Small intestine (tissue), 7 donors: ENCODE measurements at regions not wholly inside any gene's neighbourhood (a gene's known extent, or its start where the extent isn't known, plus 50 kb on each side); places are given as distances from the start of the nearest gene placed in this dataset.

Experiments
- DNase-seq, 2 donors: peaks; one replicate each; pipeline versions ENCODE4 v3.0.0 to v3.0.0-alpha.2; 2013
- FAIRE-seq: peaks from 2 replicates; lab custom pipeline; 2012; peaks lifted over from hg19 to GRCh38; lab: Jason Lieb, UNC
- H3K27ac ChIP-seq, 3 donors: one replicate each; pipeline ENCODE4 v1.5.1; 2013; ENCODE audit warnings: low read length in 2 of 3, mild to moderate bottlenecking in 2 of 3, control low read depth in 1 of 3, inconsistent platforms in 1 of 3, low read depth in 1 of 3, moderate library complexity in 1 of 3
- H3K27me3 ChIP-seq, 3 donors: one replicate each; pipeline ENCODE4 v1.6.1; 2013; ENCODE audit warnings: low read length in 3 of 3, inconsistent platforms in 1 of 3; ENCODE audit not compliant: control insufficient read depth in 3 of 3, insufficient read depth in 3 of 3
- H3K36me3 ChIP-seq, 3 donors: one replicate each; pipeline ENCODE4 v1.6.1; 2013; ENCODE audit warnings: low read length in 3 of 3, inconsistent platforms in 1 of 3, low read depth in 1 of 3, mild to moderate bottlenecking in 1 of 3, moderate library complexity in 1 of 3; ENCODE audit not compliant: control insufficient read depth in 3 of 3, insufficient read depth in 2 of 3
- H3K4me1 ChIP-seq, 3 donors: one replicate each; pipeline ENCODE4 v1.6.1; 2013; ENCODE audit warnings: low read length in 2 of 3, inconsistent platforms in 1 of 3, low read depth in 1 of 3, mild to moderate bottlenecking in 1 of 3, moderate library complexity in 1 of 3; ENCODE audit not compliant: control insufficient read depth in 3 of 3, insufficient read depth in 2 of 3
- H3K4me3 ChIP-seq, 3 donors: one replicate each; pipeline ENCODE4 v1.5.1; 2013; ENCODE audit warnings: low read length in 3 of 3, control low read depth in 1 of 3, inconsistent platforms in 1 of 3, low read depth in 1 of 3, mild to moderate bottlenecking in 1 of 3, moderate library complexity in 1 of 3
- H3K9me3 ChIP-seq, 2 donors: one replicate each; pipeline ENCODE4 v1.6.1; 2013; ENCODE audit warnings: low read depth in 1 of 2, low read length in 1 of 2; ENCODE audit not compliant: control insufficient read depth in 2 of 2, insufficient read depth in 1 of 2
- WGBS, 3 donors: extraction: QIAGEN DNeasy Blood & Tissue Kit; methylation state at CpG; one replicate each; pipeline ENCODE4 v1.1.7; 2013; 5-methylcytosine and 5-hydroxymethylcytosine counted together
- donor health status: healthy with polysubstance abuse.
- donor health status: control.
- donor health status: control.
- donor health status: Bipolar disorder and iron deficiency.
- donor health status: healthy.

DNA sequence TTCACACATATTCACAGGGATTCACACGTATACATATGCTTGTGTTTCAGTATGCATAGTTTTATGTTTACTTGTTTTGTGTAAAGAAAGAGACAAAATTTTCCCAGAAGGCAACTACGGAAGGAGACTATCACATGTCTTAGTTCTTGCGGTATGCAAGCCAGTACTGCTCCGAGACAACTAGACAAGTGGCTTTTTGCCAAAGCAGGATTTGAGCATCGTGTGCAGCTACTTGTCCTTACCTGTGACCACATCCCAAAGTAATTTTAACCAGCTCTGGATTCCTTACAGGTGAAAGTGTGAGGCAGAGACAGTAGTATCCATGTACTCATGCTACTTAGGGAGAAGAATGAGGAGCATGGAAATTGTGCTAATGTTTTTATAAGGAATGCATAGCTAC lies 591.4 kb upstream of the NR2F2 start:
- 65 to 74% (median 73%) methylated on average over 5 of the region's 5 CpGs for WGBS, 3 donors

DNA sequence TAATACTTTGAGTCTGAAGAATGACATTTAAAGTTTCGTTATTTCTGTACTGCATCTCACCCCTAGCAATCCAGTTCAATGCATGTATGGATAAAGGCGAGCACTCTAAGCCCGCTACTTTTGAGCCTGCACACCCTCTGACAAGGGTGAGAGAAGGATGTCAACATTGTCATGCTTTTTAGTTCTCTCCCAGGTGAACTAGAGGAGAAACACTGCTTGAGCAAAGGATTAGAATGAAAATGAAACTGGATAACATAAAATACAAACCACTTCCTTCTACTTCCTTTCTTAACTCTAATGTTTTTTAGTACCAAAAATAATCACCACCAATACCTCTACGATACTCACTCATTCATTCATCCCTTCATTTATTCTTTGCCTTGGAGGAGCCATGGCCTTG lies 588.7 kb upstream of the NR2F2 start:
- H3K36me3 ChIP-seq = no peaks in the 10 kb centered on the region
- no peaks in the 10 kb centered on the region for H3K27me3 ChIP-seq
- H3K4me1 ChIP-seq = no peaks in the 10 kb centered on the region
- no peak for FAIRE-seq
- H3K27ac ChIP-seq = no peak overlapping the region
- no peaks in the 10 kb centered on the region for H3K9me3 ChIP-seq
- H3K4me3 ChIP-seq = no peak overlapping the region
- WGBS, 3 donors = 74 to 82% (median 78%) methylated on average over 4 of the region's 4 CpGs
- DNase-seq = no peak

More for the DNA sequence above, 591.4 kb upstream of the NR2F2 start:
- H3K36me3 ChIP-seq = no peaks in the 10 kb centered on the region
- no peak overlapping the region for H3K4me3 ChIP-seq
- H3K4me1 ChIP-seq = no peaks in the 10 kb centered on the region
- H3K27me3 ChIP-seq = no peaks in the 10 kb centered on the region
- no peaks in the 10 kb centered on the region for H3K9me3 ChIP-seq
- no peak overlapping the region for H3K27ac ChIP-seq
- FAIRE-seq (no peak), DNase-seq (no peak)

DNA sequence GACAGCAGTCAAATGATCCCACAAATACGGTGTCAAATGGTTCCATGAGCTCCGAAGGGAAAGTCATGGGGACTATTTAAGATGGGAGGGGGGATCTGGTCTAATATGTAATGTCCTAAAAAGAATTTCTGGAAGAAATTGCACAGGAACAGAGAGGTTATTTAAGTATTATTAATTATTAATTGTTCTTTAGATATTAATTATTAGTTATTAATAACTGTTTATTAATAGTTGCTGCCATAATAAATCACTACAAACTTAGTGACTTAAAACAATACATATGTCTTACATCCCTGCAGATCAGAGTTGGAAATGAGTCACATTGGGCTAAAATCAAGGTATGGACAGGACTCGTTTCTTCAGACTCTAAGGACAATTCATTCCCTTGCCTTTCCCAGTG lies 588.2 kb upstream of the NR2F2 start:
- H3K4me1 ChIP-seq = no peaks in the 10 kb centered on the region
- 89 to 92% (median 90%) methylated on average over 3 of the region's 3 CpGs for WGBS, 3 donors
- H3K9me3 ChIP-seq = no peaks in the 10 kb centered on the region
- H3K27me3 ChIP-seq = no peaks in the 10 kb centered on the region
- no peak overlapping the region for H3K27ac ChIP-seq
- FAIRE-seq (no peak), DNase-seq (no peak)
- H3K4me3 ChIP-seq = no peak overlapping the region
- H3K36me3 ChIP-seq = no peaks in the 10 kb centered on the region

DNA sequence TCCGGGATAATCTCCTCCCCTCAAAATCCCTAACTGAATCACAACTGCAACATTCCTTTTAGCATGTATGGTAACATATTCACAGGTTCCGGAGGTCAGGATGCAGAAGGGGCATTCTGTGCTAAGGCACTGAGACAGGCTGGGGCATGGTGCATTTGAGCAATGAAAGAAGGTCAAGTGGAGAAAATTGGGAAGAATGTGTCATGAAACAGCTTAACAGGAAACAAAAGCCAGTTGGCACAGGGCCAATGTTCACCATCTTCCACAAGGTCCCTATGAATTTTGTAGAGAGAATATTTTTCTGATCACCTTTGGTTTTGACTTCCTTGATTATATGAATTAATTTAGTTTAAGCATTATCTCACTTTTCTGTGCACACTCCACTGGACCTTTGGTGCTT lies 587.7 kb upstream of the NR2F2 start:
- H3K27ac ChIP-seq = no peak overlapping the region
- H3K36me3 ChIP-seq = no peaks in the 10 kb centered on the region
- no peaks in the 10 kb centered on the region for H3K9me3 ChIP-seq
- no peak overlapping the region for H3K4me3 ChIP-seq
- no peak for DNase-seq
- H3K4me1 ChIP-seq = no peaks in the 10 kb centered on the region
- no peaks in the 10 kb centered on the region for H3K27me3 ChIP-seq
- WGBS, 3 donors = 87 to 93% (median 91%) methylated on average over 2 of the region's 2 CpGs
- FAIRE-seq = no peak

DNA sequence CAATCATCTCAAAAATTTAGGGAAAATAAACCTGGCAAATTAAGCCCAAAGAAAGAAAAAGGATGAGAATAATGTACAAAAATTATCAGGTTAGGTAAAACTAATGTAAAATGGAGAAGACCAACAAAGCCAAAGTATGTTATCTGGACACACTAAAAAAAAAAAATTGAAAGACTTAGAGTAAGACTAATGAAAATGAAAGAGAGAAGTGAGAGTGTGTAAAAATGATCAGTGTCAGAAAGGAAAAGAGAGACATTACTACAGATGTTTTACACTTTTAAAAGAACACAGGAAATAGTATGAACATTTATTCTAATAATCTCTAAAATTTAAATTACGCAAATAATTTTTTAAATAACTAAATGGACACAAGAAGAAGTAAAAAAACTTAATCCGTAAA lies 573.3 kb upstream of the NR2F2 start:
- Histone ChIP-seq H3K27me3 (no peaks in the 10 kb centered on the region), H3K9me3 (no peaks in the 10 kb centered on the region), H3K4me3 (no peak overlapping the region), H3K27ac (no peak overlapping the region), H3K4me1 (no peaks in the 10 kb centered on the region), H3K36me3 (no peaks in the 10 kb centered on the region)
- no peak for DNase-seq
- 90 to 92% (median 90%) methylated on average over 2 of the region's 2 CpGs for WGBS, 3 donors
- FAIRE-seq = no peak

DNA sequence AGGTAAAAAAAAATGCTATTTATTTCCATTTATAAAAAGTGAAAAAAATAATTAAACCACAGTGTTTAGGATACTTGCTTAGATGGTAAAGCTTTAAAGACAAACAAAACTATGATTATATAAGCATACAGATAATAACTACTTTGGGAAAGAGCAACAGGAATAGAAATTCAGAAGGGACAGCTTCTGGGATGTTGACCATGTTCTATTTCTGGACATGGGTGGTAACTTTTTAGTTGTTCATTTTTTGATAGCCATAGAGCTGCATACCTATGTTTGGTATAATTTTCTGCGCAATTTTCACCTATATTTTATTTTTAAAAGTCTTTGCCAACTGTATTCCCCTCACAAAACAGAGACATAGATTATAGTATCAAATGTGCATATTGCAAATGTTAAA lies 572.0 kb upstream of the NR2F2 start:
- H3K36me3 ChIP-seq = no peaks in the 10 kb centered on the region
- H3K4me1 ChIP-seq = no peaks in the 10 kb centered on the region
- H3K27me3 ChIP-seq = no peaks in the 10 kb centered on the region
- no peaks in the 10 kb centered on the region for H3K9me3 ChIP-seq
- H3K27ac ChIP-seq = no peak overlapping the region
- DNase-seq = no peak
- no peak overlapping the region for H3K4me3 ChIP-seq
- 83 to 92% (median 88%) methylated on average over 1 of the region's 1 CpG for WGBS, 3 donors
- FAIRE-seq = no peak

DNA sequence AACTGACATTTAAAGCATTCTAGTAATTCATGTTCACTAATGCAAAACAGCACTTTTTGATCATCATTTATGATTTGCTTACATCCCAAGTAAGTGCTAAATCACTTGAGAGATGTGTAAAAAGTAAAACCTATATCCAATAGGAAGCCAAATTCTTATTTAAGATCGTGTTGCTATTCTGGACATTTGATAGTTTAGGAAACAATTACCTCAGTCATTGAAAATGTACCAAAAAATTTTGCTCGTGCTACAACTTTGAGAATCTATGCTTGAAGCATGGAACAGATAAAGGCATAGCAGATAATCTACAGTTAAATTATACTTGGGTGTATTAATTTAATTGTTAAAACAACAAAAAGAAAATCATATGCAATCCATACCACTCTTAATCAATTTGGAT lies 571.6 kb upstream of the NR2F2 start:
- WGBS, 3 donors = 58 to 64% (median 60%) methylated on average over 2 of the region's 2 CpGs
- no peaks in the 10 kb centered on the region for H3K9me3 ChIP-seq
- H3K27ac ChIP-seq = no peak overlapping the region
- H3K4me3 ChIP-seq = no peak overlapping the region
- FAIRE-seq (no peak), DNase-seq (no peak)
- H3K27me3 ChIP-seq = no peaks in the 10 kb centered on the region
- H3K36me3 ChIP-seq = no peaks in the 10 kb centered on the region
- no peaks in the 10 kb centered on the region for H3K4me1 ChIP-seq

DNA sequence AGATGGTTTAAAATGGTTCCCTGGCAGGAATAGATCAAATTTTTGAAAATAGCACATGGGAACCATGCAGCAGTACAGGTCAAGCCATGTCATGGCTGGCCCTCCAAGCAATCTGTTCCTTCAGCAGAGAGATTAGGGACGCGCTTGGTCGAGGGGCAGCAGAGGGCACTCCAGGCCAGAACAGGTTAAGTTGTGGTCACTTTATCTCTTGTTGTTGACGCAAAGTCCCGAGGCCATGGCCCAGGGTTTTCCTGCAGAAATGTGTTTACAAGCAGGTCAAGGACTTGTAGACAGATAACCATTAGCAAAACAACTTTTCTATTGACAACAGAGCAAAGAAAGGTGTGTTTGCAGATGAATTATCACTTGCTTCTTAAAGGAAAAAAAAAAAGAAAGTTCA lies 570.0 kb upstream of the NR2F2 start:
- 29 to 48% (median 43%) methylated on average over 5 of the region's 5 CpGs for WGBS, 3 donors
- Histone ChIP-seq H3K27me3 (no peaks in the 10 kb centered on the region), H3K9me3 (no peaks in the 10 kb centered on the region), H3K4me1 (no peaks in the 10 kb centered on the region), H3K27ac (no peak overlapping the region), H3K4me3 (no peak overlapping the region), H3K36me3 (no peaks in the 10 kb centered on the region)
- FAIRE-seq = no peak
- no peak for DNase-seq

DNA sequence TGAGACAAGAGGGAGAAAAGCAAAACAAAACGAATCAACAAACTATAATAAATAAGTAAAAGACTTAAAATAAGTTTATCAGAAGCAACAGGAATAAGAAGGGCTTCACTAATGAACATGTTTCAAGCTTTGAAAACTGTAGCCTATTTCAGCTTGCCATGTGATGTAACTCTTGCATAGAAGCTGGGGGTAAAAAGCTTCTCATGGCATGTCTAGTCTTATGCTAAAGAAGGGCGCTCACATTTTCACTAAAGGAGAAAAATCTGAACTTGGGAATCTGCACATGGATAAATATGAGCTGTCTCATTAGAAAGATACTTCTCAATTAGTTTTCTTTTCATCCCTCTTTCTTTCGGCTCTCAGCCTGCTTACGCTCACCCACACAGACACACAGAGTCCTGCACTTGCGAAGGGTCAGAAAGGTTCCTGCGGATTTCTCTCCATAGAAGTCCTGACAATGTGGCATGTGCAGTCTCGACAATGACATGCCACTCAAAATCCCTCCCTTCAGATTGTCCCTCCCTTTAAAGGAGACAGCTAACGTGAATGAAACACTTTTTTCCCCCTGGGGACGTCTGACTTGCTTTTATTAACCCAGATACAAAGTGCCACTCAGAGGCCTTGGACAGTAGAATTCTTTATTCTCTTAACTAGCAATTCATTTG lies 568.9 kb upstream of the NR2F2 start:
- Histone ChIP-seq H3K36me3 (no peaks in the 10 kb centered on the region), H3K9me3 (no peaks in the 10 kb centered on the region), H3K27me3 (no peaks in the 10 kb centered on the region), H3K4me3 (no peak overlapping the region), H3K4me1 (no peaks in the 10 kb centered on the region), H3K27ac (no peak overlapping the region)
- FAIRE-seq (no peak), DNase-seq (no peak)
- 56 to 65% (median 62%) methylated on average over 9 of the region's 9 CpGs for WGBS, 3 donors
